Neuronal stem cell (in vitro differentiated cells): ENCODE measurements at regions not wholly inside any gene's neighbourhood (a gene's known extent, or its start where the extent isn't known, plus 50 kb on each side); places are given as distances from the start of the nearest gene placed in this dataset.

Source experiments
- DNase-seq: peaks from one replicate; pipeline ENCODE4 v3.0.0-alpha.2; 2013; ENCODE audit warnings: low spot score
- H2AFZ ChIP-seq: one replicate; pipeline ENCODE4 v1.6.1; 2013; ENCODE audit warnings: mild to moderate bottlenecking, low read length, inconsistent platforms
- H2AK5ac ChIP-seq: 2 replicates; pipeline ENCODE4 v1.6.1; 2013; ENCODE audit warnings: low read depth, mild to moderate bottlenecking, inconsistent platforms, low read length, moderate library complexity, mixed read lengths
- H2BK120ac ChIP-seq: 2 replicates; pipeline ENCODE4 v1.6.1; 2013; ENCODE audit warnings: low read depth, mild to moderate bottlenecking, inconsistent platforms, low read length, moderate library complexity, mixed read lengths
- H2BK12ac ChIP-seq: one replicate; pipeline ENCODE4 v1.6.1; 2013; ENCODE audit warnings: low read length, inconsistent platforms
- H2BK15ac ChIP-seq: 2 replicates; pipeline ENCODE4 v1.6.1; 2013; ENCODE audit warnings: mild to moderate bottlenecking, low read length, inconsistent platforms, mixed read lengths
- H2BK5ac ChIP-seq: one replicate; pipeline ENCODE4 v1.6.1; 2013; ENCODE audit warnings: inconsistent platforms, mild to moderate bottlenecking, low read length, moderate library complexity
- H3K14ac ChIP-seq: one replicate; pipeline ENCODE4 v1.6.1; 2013; ENCODE audit warnings: low read length, inconsistent platforms
- H3K18ac ChIP-seq: 2 replicates; pipeline ENCODE4 v1.6.1; 2013; ENCODE audit warnings: low read length, inconsistent platforms
- H3K23ac ChIP-seq: 2 replicates; pipeline ENCODE4 v1.6.1; 2013; ENCODE audit warnings: low read depth, mild to moderate bottlenecking, mixed read lengths, low read length, inconsistent platforms; ENCODE audit not compliant: poor library complexity
- H3K27ac ChIP-seq: replicated peaks from 3 replicates; pipeline ENCODE4 v1.5.1; 2013; ENCODE audit warnings: low read length, inconsistent platforms
- H3K27me3 ChIP-seq, 3 experiments: 2 replicates each; pipeline ENCODE4 v1.6.1; 2013; ENCODE audit warnings: low read length in 3 of 3, mild to moderate bottlenecking in 2 of 3, inconsistent platforms in 1 of 3, low read depth in 1 of 3, mixed read lengths in 1 of 3, moderate library complexity in 1 of 3; ENCODE audit not compliant: control insufficient read depth in 3 of 3, insufficient read depth in 3 of 3
- H3K36me3 ChIP-seq, 2 donors: replicated peaks in 1 of 2; 2 replicates each; pipeline ENCODE4 v1.6.1; 2013; ENCODE audit warnings: low read length in 2 of 2; ENCODE audit not compliant: control insufficient read depth in 2 of 2, insufficient read depth in 2 of 2
- H3K4ac ChIP-seq: 2 replicates; pipeline ENCODE4 v1.6.1; 2013; ENCODE audit warnings: inconsistent platforms, mild to moderate bottlenecking, low read length, moderate library complexity
- H3K4me1 ChIP-seq, 2 donors: 1 replicate in 1 of 2; 2 replicates in 1 of 2; pipeline ENCODE4 v1.6.1; 2013; ENCODE audit warnings: low read length in 2 of 2, low read depth in 1 of 2; ENCODE audit not compliant: control insufficient read depth in 2 of 2, insufficient read depth in 1 of 2
- H3K4me2 ChIP-seq: one replicate; pipeline ENCODE4 v1.6.1; 2013; ENCODE audit warnings: mild to moderate bottlenecking, low read length, inconsistent platforms; ENCODE audit not compliant: insufficient read depth, poor library complexity, severe bottlenecking
- H3K4me3 ChIP-seq, 2 donors: 2 replicates each; pipeline ENCODE4 v1.5.1; 2013; ENCODE audit warnings: low read length in 2 of 2, mild to moderate bottlenecking in 2 of 2, inconsistent platforms in 1 of 2, moderate library complexity in 1 of 2
- H3K79me1 ChIP-seq: one replicate; pipeline ENCODE4 v1.6.1; 2013; ENCODE audit warnings: low read depth, mild to moderate bottlenecking, inconsistent platforms, low read length, moderate library complexity
- H3K9ac ChIP-seq: one replicate; pipeline ENCODE4 v1.6.1; 2013; ENCODE audit warnings: mild to moderate bottlenecking, low read depth, low read length, inconsistent platforms; ENCODE audit not compliant: poor library complexity
- H3K9me3 ChIP-seq, 2 donors: replicated peaks in 1 of 2; 2 replicates each; pipeline versions ENCODE3 to v1.6.1; 2013; ENCODE audit warnings: low read length in 2 of 2, mild to moderate bottlenecking in 2 of 2, inconsistent platforms in 1 of 2, low read depth in 1 of 2, mixed read lengths in 1 of 2, moderate library complexity in 1 of 2; ENCODE audit not compliant: control insufficient read depth in 2 of 2, insufficient read depth in 1 of 2
- H4K8ac ChIP-seq: one replicate; pipeline ENCODE4 v1.6.1; 2013; ENCODE audit warnings: low read depth, mild to moderate bottlenecking, inconsistent platforms, low read length, moderate library complexity
- H4K91ac ChIP-seq: one replicate; pipeline ENCODE4 v1.6.1; 2013; ENCODE audit warnings: low read length, low read depth, mild to moderate bottlenecking, inconsistent platforms; ENCODE audit not compliant: poor library complexity

DNA sequence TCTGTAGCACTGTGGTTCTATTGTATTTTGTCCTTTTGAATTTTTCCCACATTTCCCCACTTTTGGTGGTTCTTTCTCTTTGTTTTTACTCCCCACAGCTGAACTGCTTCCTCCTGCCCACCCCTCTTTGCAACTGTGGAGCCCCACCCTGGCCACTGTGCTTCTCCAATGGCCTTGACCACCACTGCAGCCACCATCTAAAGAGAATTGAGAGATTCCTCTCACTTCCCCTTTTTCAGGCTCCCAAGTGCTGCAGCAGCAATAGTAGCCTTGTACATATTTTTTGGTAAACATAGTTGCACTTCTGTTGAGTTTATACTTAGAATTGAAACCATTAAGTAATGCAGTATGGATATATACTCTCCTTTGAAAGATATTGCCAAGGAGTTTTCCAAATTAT lies 51.3 kb upstream of the FRMPD3 start:
- Histone ChIP-seq H4K8ac (no peak overlapping the region), H3K79me1 (no peaks in the 10 kb centered on the region), H3K4me1 (no peaks in the 10 kb centered on the region), H2BK15ac (no peak overlapping the region), H3K4ac (no peak overlapping the region), H2AFZ (no peak overlapping the region), H3K36me3 (no peaks in the 10 kb centered on the region), H3K9me3 (no peaks in the 10 kb centered on the region), H2BK5ac (no peak overlapping the region), H3K14ac (no peak overlapping the region), H2BK12ac (no peak overlapping the region), H4K91ac (no peak overlapping the region), H3K4me3 (no peak overlapping the region), H3K27me3 (no peaks in the 10 kb centered on the region), H2BK120ac (no peak overlapping the region), H3K4me2 (no peak overlapping the region), H3K9ac (no peak overlapping the region), H3K18ac (no peak overlapping the region), H3K27ac (no peak overlapping the region), H3K23ac (no peak overlapping the region), H2AK5ac (no peak overlapping the region)
- DNase-seq: no peak
